Keratinocyte (primary cell): ENCODE measurements at regions not wholly inside any gene's neighbourhood (a gene's known extent, or its start where the extent isn't known, plus 50 kb on each side); places are given as distances from the start of the nearest gene placed in this dataset.

Experiments
- DNase-seq: peaks from one replicate; pipeline ENCODE4 v3.0.0-alpha.2; 2011; ENCODE audit warnings: low read depth, missing footprints, low spot score
- FAIRE-seq: peaks from 2 replicates; lab custom pipeline; 2011; peaks lifted over from hg19 to GRCh38; lab: Jason Lieb, UNC
- H2AFZ ChIP-seq: 2 replicates; pipeline ENCODE4 v1.6.0; 2012; ENCODE audit warnings: low read length, control low read depth, inconsistent platforms; ENCODE audit not compliant: control insufficient read depth
- H3K27ac ChIP-seq: 2 replicates; pipeline ENCODE4 v1.5.1; 2011; ENCODE audit warnings: low read length; ENCODE audit not compliant: control insufficient read depth, insufficient read depth
- H3K27me3 ChIP-seq: 3 replicates; pipeline ENCODE4 v1.6.0; 2011; ENCODE audit warnings: low read length; ENCODE audit not compliant: control insufficient read depth, insufficient read depth; ENCODE audit errors: extremely low read depth
- H3K36me3 ChIP-seq, 2 experiments: 2 replicates in 1 of 2; 3 replicates in 1 of 2; pipeline ENCODE4 v1.5.1; 2011; ENCODE audit warnings: low read length in 2 of 2, mild to moderate bottlenecking in 1 of 2; ENCODE audit not compliant: control insufficient read depth in 2 of 2, insufficient read depth in 2 of 2; ENCODE audit errors: extremely low read depth in 1 of 2
- H3K4me1 ChIP-seq: 3 replicates; pipeline ENCODE4 v1.5.1; 2011; ENCODE audit warnings: low read length; ENCODE audit not compliant: control insufficient read depth, insufficient read depth; ENCODE audit errors: extremely low read depth
- H3K4me2 ChIP-seq: 3 replicates; pipeline ENCODE4 v1.6.0; 2011; ENCODE audit warnings: low read depth, low read length; ENCODE audit not compliant: control insufficient read depth, insufficient read depth; ENCODE audit errors: extremely low read depth
- H3K4me3 ChIP-seq, 3 experiments: fragments of 200-600 bp in 1 of 3; sonication (generic) in 1 of 3; 2 replicates in 2 of 3; 3 replicates in 1 of 3; pipeline ENCODE4 v1.5.1; 2011 to 2016; ENCODE audit warnings: low read length in 3 of 3, mild to moderate bottlenecking in 3 of 3, control low read depth in 2 of 3, inconsistent platforms in 1 of 3, low read depth in 1 of 3, mixed read lengths in 1 of 3, mixed run types in 1 of 3, moderate library complexity in 1 of 3; ENCODE audit not compliant: control insufficient read depth in 2 of 3, insufficient read depth in 2 of 3; ENCODE audit errors: extremely low read depth in 1 of 3
- H3K79me2 ChIP-seq: 2 replicates; pipeline ENCODE4 v1.6.0; 2012; ENCODE audit warnings: low read length; ENCODE audit not compliant: control insufficient read depth, insufficient read depth
- H3K9ac ChIP-seq: 3 replicates; pipeline ENCODE4 v1.6.0; 2011; ENCODE audit warnings: low read length; ENCODE audit not compliant: control insufficient read depth, insufficient read depth; ENCODE audit errors: extremely low read depth
- H3K9me1 ChIP-seq: 3 replicates; pipeline ENCODE4 v1.6.0; 2011; ENCODE audit warnings: low read length; ENCODE audit not compliant: control insufficient read depth, insufficient read depth; ENCODE audit errors: extremely low read depth
- H3K9me3 ChIP-seq: 2 replicates; pipeline ENCODE4 v1.5.1; 2012; ENCODE audit warnings: low read depth, low read length; ENCODE audit not compliant: control insufficient read depth
- H4K20me1 ChIP-seq: 3 replicates; pipeline ENCODE4 v1.6.0; 2011; ENCODE audit warnings: low read length; ENCODE audit not compliant: control insufficient read depth, insufficient read depth; ENCODE audit errors: extremely low read depth
- EZH2 ChIP-seq: IDR thresholded peaks from one replicate; pipeline ENCODE4 v1.6.1; 2012; ENCODE audit warnings: inconsistent platforms, mild to moderate bottlenecking, low read length, moderate library complexity
- dilution Hi-C: fragments of 300-500 bp; cut with MboI; formaldehyde crosslinking; loops from one replicate; pipeline ENCODE4 v1.7.0; 2020; ENCODE audit warnings: low sequenced_read_pairs; ENCODE audit not compliant: extremely low pct_ligation_motif_present
- TF ChIP-seq, protein P1 (sequence below), 3 experiments: IDR thresholded peaks in 1 of 3; conservative IDR thresholded peaks in 1 of 3; optimal IDR thresholded peaks in 1 of 3; 2 replicates in 2 of 3; 3 replicates in 1 of 3; pipeline versions ENCODE3 to v1.5.1; 2011; ENCODE audit warnings: low read length in 3 of 3, mild to moderate bottlenecking in 3 of 3, moderate library complexity in 2 of 3, control low read depth in 1 of 3, inconsistent platforms in 1 of 3; ENCODE audit not compliant: insufficient read depth in 2 of 3; ENCODE audit errors: extremely low read depth in 1 of 3

DNA sequence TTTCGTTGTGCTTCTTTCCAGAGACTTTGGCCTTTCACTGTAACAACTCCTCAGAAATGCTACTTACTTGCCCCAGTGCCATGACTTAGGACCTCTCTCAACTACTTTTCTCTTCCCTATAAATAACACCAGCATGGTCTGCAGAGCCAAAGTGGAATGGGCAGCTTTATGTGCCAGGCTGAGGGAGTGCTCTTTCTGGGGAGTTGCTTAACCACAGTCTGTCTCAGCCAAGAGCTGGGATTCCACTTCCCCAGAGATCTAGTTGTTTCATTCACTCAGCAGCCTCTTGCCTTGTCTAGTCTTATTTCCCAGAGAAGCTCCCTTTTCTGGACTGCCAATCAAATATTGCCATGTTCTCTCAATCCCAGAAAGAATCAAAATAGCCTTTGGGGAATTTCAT, 912.2 kb downstream of the GRID1 start:
- no peaks in the 10 kb centered on the region for H3K9me3 ChIP-seq
- no peak overlapping the region for H3K9ac ChIP-seq
- TF ChIP-seq EZH2, result no peak
- TF ChIP-seq, protein P1, sequence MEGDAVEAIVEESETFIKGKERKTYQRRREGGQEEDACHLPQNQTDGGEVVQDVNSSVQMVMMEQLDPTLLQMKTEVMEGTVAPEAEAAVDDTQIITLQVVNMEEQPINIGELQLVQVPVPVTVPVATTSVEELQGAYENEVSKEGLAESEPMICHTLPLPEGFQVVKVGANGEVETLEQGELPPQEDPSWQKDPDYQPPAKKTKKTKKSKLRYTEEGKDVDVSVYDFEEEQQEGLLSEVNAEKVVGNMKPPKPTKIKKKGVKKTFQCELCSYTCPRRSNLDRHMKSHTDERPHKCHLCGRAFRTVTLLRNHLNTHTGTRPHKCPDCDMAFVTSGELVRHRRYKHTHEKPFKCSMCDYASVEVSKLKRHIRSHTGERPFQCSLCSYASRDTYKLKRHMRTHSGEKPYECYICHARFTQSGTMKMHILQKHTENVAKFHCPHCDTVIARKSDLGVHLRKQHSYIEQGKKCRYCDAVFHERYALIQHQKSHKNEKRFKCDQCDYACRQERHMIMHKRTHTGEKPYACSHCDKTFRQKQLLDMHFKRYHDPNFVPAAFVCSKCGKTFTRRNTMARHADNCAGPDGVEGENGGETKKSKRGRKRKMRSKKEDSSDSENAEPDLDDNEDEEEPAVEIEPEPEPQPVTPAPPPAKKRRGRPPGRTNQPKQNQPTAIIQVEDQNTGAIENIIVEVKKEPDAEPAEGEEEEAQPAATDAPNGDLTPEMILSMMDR (optimal IDR thresholded peaks at IDR 0.05 in 1 of 3, IDR thresholded peaks at IDR 0.05 in 1 of 3, conservative IDR thresholded peaks at IDR 0.05 in 1 of 3; ENCODE audit: extremely low read depth in 1 of 3, insufficient read depth in 2 of 3, low read length in 3 of 3), result no peak
- FAIRE-seq, result no peak
- no peak for DNase-seq
- no peaks in the 10 kb centered on the region for H3K9me1 ChIP-seq
- H3K79me2 ChIP-seq, result no peaks in the 10 kb centered on the region
- H3K27me3 ChIP-seq, result no peaks in the 10 kb centered on the region
- no peak overlapping the region for H2AFZ ChIP-seq
- dilution Hi-C loops, result no loop called here
- no peak overlapping the region for H3K4me2 ChIP-seq
- no peak overlapping the region for H3K4me3 ChIP-seq
- no peaks in the 10 kb centered on the region for H3K4me1 ChIP-seq
- H4K20me1 ChIP-seq, result no peaks in the 10 kb centered on the region
- H3K27ac ChIP-seq, result no peak overlapping the region
- H3K36me3 ChIP-seq, result no peaks in the 10 kb centered on the region

DNA sequence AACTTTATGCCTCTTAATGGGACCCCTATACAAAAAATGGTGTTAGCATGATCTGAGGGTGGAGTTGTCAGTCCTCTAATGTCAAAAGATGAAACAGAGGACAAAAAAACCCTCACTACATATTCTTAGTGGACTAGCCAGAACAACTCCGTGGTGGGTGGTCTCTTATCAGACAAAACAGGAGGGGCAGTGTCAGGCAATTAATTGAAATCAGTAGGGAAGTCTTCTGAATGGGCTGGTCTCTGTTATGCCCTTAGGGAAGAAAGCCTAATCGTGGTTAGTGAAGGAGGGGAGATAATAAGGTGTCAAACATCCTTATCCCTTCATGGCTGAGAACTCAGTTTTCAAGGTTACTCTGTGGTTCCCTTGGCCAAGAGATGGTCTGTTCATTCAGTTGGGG, 909.4 kb downstream of the GRID1 start:
- H3K4me3 ChIP-seq, result no peak overlapping the region
- FAIRE-seq, result no peak
- TF ChIP-seq EZH2, result no peak
- TF ChIP-seq, protein P1 (optimal IDR thresholded peaks at IDR 0.05 in 1 of 3, IDR thresholded peaks at IDR 0.05 in 1 of 3, conservative IDR thresholded peaks at IDR 0.05 in 1 of 3; ENCODE audit: extremely low read depth in 1 of 3, insufficient read depth in 2 of 3, low read length in 3 of 3), result no peak

More for the DNA sequence above, 909.4 kb downstream of the GRID1 start:
- Histone ChIP-seq H3K4me2 (no peak overlapping the region), H3K36me3 (no peaks in the 10 kb centered on the region), H3K9ac (no peak overlapping the region), H3K9me1 (no peaks in the 10 kb centered on the region), H2AFZ (no peak overlapping the region), H3K79me2 (no peaks in the 10 kb centered on the region), H3K27me3 (no peaks in the 10 kb centered on the region), H3K4me1 (no peaks in the 10 kb centered on the region), H3K9me3 (no peaks in the 10 kb centered on the region), H4K20me1 (no peaks in the 10 kb centered on the region), H3K27ac (no peak overlapping the region)
- DNase-seq, result no peak
- dilution Hi-C loops, result no loop called here
